ENCODE measurements at regions not wholly inside any gene's neighbourhood (a gene's known extent, or its start where the extent isn't known, plus 50 kb on each side); places are given as distances from the start of the nearest gene placed in this dataset.

DNA sequence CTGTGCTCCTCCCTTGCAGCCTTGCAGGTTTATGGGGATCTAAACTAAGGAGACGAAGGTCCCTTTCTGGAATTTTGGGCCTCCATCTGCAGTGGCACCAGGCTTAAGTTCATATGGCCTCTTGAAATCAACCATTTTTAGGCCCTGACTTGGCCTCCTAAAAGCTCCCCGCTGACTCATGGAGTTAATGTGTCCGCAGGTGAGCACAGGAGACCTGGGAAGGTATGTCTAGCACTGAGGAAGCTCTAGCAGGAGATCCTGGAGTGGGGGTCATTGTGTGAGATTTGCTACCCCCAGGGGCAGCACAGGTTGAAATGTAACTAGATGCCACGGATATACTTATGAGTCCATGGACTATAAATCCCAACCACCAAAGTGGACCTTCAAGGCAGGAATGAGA is 95.9 kb upstream of the CELF4 start:
- DNase-seq = no peak

- no peak for DNase-seq
Measured at GRCh38 chr18:37661061-37661460, 95.5 kb upstream of the CELF4 start.

DNA sequence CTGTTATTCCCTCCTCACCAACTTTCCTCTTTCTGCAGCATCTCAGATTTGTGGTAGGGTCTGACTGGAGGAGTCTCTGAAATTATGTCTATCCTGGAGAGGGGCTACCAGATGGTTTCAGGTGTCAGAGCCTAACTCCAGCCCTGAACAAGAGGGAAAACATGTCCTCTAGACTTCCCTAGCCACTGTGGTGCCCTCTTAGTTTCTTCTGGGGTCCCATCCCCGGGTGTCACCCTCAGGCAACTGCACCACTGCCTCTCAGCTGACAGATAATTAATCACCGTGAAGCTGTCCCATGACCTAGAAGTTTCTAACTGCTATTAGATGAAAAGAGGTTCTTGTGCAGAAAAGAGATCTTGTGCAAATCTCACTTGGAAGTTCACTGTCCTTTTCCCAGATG is 95.1 kb upstream of the CELF4 start:
- DNase-seq = no peak

DNA sequence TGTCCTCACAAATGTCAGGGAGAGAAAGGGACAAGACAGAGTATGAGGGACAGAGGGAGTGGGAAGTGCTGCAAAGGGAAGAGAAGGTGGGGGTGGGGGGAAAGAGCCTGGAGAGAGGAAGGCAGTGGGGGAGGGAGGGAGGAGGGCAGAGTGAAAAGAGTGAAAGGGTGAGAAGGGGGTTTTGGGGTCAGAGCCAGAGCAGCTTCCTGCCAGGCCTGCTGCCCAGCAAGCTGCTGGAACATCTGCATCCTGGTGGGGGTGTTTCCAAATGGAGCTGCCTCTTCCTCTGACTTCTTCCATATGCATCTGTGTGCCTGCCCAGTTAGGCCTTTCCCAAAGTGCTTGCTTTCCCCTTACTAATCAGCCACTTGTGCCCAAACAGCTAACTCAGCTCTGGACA is 94.3 kb upstream of the CELF4 start:
- DNase-seq = peak; percentile 19

GRCh38 chr18:37658894-37659293 is 93.3 kb upstream of the CELF4 start:
- no peak for DNase-seq

DNA sequence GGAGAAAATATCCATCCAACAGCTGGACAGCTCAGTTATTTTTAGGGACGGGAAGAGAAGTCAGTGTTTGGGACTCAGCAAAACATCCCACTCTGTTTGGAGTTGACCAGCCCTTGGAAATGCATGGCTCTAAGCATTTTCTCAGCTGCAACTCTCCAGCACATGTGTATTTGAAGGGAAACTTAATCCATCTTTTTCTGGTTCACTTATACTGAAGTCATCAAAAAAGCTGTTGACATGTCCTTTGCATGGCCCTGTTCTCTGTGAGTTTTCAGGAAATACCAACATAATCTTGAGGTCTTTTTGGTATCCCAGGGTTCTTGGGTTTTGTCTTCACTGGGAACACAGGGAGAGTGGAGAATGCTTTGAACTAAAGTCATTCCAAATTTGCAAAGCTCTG is 91.9 kb upstream of the CELF4 start:
- DNase-seq = no peak

GRCh38 chr18:37654731-37655369 is 89.3 kb upstream of the CELF4 start:
- no peak for DNase-seq

DNA sequence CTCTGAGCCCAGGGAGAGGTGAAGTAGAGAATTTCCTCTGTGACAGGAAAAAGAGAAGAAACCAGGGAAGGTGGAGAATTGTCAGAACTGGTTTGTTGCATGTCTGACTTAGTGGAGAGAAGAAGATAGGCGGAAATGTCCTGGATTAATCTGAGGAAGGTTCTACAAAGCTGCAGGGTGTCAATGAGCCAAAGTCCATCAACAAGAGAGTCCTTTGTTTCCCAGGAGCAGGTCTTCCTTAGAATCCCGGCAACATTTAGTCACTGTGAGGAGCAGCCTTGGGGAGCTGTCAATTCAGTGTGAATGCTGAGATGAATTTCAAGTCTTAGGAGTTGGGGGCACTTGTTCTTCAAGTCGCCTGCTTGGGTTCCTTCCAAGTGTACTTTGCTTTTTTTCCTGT is 88.4 kb upstream of the CELF4 start:
- no peak for DNase-seq

DNA sequence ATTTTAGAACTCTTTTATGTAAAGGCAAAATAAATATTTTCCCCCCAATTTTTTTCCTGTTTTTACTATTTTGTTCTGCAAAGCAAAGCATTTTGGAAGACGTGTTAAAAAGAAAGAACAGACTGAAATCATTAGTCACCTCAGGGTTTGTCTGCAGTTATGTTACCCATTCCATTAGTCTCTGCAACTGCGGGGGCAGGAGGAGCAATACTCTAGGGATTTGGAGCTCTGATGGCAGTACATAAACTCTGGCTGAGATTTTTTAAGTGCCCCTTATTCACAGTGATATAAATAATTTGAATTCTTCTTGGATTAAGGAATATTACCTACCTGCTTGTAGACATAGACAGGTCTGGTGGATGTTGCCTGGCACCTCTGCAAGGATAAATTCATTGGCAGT is 88.0 kb upstream of the CELF4 start:
- DNase-seq = no peak

DNA sequence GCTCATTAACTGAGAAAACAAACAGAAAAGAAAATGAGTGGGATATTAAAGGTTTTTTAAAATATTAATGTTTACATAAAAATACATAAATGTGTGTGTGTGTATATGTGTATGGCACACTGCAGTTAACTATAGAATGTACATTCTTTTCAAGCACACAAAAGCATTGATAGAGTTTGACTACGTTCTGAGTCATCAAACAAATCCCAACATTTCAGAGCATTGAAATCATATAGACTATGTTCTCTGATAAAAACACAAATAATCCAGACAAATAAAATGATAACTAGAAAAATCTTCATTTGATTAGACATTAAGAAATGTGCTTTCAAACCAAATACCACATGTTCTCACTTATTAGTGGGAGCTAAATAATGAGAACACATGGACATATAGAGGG is 84.3 kb upstream of the CELF4 start:
- DNase-seq = no peak

- no peak for DNase-seq
Measured at GRCh38 chr18:37649416-37649815, 83.8 kb upstream of the CELF4 start.

DNA sequence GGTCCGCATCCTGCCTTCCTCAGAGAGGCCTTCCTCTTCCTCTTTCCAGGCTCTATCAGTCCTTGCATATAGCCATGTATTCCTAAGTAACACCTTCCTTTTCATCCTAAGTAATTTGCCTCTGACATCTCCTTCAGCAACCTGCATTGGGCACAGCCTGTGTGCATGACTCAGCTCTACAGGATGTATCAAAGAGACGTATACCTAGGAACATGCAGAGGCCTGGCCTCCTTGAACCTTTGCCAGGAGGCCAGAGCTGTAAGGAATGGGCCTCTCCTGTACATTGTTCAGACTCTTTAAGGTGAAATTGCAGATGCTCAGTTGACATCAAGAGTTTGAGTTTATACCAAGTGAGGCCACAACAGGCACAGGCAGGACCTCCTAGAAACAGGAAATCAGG is 76.0 kb upstream of the CELF4 start:
- no peak for DNase-seq

- DNase-seq = no peak
Measured at GRCh38 chr18:37640504-37640903, 74.9 kb upstream of the CELF4 start.

- DNase-seq = no peak
Measured at GRCh38 chr18:37639846-37640245, 74.2 kb upstream of the CELF4 start.

- no peak for DNase-seq
Measured at GRCh38 chr18:37637478-37637850, 71.9 kb upstream of the CELF4 start.

DNA sequence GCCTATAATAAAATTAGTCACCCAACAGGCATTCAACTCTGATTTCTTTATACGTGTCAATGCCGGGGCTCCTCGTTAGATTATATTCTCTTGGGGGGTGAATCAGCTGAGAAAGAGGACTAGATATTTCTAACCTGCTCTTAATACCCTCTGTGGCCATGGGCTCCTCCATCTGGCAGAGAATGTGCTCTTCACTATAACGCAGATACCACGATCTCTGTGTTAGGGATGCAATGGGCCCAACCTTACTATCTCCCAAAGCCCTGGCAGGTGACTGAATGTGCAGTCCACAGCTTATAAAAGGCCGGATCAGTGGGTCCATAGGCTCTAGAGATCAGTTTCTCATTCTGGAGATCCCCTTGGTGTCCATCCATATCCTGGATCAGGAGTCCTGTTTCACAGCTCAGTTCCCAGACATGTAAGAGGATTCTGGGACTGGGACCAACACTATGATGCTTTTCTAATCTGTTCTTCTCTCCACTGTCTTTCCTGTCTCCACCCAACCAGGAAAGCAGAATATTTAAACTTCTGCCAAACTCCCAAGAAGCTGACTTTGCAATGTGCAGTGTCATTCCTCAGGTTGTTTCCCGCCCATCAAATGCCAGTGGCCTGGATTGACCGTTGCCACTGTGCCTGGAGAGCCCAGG is 71.4 kb upstream of the CELF4 start:
- DNase-seq = no peak

GRCh38 chr18:37634516-37634915 is 68.9 kb upstream of the CELF4 start:
- no peak for DNase-seq

- DNase-seq = no peak
Measured at GRCh38 chr18:37631422-37631821, 65.8 kb upstream of the CELF4 start.

DNA sequence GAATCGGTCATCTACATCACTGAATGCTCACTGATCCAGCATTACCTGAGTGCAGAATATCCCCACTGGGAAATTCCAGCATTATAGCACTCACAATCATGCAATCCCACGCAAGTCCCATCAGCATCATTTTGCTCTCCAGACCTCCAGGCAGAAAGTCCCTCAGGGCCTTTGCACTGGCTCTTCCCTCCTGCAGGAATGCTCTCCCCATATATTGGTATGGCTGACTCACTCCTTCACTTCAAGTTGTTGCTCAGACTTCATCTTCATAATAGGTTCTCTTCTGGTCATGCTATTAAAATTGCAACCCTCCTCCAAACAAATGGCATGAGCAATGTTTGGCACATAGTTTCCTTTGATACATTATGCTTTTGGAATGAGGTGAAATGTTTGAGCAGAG is 64.7 kb upstream of the CELF4 start:
- DNase-seq = no peak

GRCh38 chr18:37628470-37629220 is 63.0 kb upstream of the CELF4 start:
- no peak for DNase-seq

GRCh38 chr18:37624318-37624717 is 58.7 kb upstream of the CELF4 start:
- no peak for DNase-seq

DNA sequence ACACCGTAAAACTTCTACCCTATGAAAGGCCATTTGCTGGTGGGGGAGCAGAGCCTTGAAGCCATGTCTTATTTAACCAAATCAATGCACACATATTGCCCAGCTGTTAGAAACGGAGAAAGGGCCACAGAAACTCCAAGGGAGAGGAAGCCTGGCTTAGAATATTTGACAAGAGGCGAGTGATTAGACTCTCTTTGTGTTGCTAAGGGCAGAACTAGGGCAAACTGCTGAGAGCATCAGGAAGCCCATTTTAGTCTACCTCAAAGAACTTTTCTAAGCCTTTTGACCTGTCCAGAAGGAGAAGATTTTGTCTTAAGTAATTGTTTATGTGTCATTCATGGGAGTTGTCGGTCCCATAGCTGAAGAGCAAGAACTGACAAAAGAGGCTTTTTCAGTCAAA is 54.4 kb upstream of the CELF4 start:
- DNase-seq = no peak

- no peak for DNase-seq
Measured at GRCh38 chr18:37617623-37618022, 52.0 kb upstream of the CELF4 start.

Data from GDM1 (cell line).